HG03460 (cell line): ENCODE measurements at regions not wholly inside any gene's neighbourhood (a gene's known extent, or its start where the extent isn't known, plus 50 kb on each side); places are given as distances from the start of the nearest gene placed in this dataset.
"Not testable (repeated sequence)": the region's sequence is repeated elsewhere in the genome, so short reads cannot be mapped to it uniquely, and the experiment has no call there.

Experiments
- ATAC-seq: cut with Tn5 transposase; IDR thresholded peaks from one replicate; pipeline ENCODE4 v1.9.1; 2021; ENCODE audit not compliant: unreplicated experiment

- no peak for ATAC-seq
Observed at GRCh38 chr2:4965556-4966320, 726.4 kb upstream of the SOX11 start.

GRCh38 chr2:4967206-4967605 lies 725.0 kb upstream of the SOX11 start:
- ATAC-seq: no peak

DNA sequence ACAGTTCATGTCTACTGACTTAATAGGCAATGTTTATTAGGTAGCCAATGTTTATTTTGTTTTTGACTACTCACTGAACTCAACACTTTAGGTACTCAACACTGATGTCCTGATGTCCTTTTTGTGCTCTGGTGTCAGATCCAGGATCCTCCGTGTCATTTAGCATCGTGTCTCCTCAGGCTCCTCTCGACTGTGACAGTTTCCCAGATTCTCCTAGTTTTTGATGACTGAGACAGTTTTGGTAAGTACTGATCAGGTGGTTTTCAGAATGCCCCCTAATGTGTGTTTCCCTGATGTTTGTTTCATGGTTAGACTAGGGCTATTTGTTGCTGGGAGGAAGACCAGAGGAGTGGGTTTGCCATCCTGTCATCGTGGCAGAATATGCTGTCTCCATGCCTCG lies 719.7 kb upstream of the SOX11 start:
- no peak for ATAC-seq

DNA sequence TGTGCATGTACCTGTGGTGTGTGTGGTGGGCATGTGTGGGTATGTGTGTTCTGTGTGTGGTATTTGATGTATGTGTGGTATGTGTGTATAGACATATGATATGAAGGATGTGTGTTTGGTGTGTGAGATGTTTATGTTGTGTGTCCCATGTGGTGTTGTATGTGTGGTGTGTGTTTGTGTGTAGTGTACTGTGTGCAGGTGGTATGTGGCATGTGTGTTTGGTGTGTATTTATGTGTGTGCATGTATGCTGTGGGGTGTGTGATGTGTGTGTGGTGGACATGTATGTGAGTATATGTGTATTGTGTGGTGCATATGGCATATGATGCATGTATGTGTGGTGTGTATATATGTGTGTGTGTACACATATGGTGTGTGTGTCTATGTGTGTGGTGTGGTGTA lies 718.8 kb upstream of the SOX11 start:
- ATAC-seq: no peak

GRCh38 chr2:4973973-4974372 lies 718.2 kb upstream of the SOX11 start:
- no peak for ATAC-seq

GRCh38 chr2:4976407-4976806 lies 715.8 kb upstream of the SOX11 start:
- no peak for ATAC-seq

DNA sequence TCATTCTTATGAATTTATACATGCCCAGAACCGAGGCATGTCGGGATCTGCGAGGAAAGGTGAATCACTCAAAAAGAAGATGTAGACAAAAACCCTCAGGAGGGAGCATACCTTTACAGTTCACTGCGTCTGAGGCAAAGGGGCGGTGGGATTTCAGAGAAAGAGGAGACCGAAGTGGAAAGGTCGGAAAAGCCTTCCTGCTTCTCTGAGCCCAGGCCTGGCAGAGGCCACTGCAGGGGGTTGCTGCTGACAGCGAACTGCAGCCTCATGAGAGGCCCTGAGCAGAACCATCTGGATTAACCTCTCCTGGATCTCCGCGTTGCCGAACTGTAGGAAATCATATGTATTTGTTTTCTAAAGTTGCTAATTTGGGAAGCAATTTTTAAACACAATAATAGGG lies 713.1 kb upstream of the SOX11 start:
- no peak for ATAC-seq

GRCh38 chr2:4980995-4981394 lies 711.2 kb upstream of the SOX11 start:
- no peak for ATAC-seq

DNA sequence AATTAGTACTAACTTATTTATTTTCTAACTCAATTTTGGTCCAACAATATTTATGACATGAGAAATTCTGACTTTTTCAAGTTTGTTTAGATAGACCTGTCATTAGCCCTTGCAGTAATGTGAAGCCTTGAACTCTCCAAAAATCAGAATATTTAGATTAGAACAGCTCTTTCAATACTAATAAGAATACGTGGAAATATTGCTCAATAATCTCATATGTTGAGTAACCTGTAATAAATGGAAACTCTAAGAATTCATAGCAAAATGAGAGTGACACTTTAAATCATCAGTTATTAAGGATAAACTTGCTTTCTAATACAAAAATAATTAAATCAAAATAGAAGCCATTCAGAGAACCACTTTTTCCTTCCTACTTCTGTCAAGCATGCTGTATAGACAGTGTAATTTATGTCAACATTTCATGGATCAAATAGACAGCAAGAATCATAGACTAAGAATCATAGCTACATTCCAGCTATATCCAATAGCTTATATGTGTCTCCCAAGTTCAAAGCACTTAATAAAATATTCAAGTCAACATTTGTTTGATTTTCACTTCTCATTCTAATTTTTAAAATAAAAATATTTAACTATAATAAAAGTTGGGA lies 710.3 kb upstream of the SOX11 start:
- no peak for ATAC-seq

DNA sequence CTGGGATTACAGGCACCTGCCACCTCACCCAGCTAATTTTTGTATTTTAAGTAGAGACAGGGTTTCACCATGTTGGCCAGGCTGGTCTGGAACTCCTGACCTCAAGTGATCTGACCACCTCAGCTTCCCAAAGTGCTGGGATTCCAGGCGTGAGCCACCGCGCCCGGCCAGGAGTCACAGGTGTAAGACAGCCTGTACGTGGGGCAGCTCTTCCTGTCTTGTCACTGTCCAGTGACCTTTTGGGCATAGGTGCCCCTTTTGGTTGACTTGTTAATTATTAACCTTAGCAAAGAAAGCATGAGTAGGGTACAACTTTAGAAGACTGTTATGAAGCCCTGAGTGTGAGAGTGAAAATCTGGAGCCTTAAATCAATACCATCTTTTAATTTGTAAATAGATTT lies 703.7 kb upstream of the SOX11 start:
- not testable (repeated sequence) for ATAC-seq

DNA sequence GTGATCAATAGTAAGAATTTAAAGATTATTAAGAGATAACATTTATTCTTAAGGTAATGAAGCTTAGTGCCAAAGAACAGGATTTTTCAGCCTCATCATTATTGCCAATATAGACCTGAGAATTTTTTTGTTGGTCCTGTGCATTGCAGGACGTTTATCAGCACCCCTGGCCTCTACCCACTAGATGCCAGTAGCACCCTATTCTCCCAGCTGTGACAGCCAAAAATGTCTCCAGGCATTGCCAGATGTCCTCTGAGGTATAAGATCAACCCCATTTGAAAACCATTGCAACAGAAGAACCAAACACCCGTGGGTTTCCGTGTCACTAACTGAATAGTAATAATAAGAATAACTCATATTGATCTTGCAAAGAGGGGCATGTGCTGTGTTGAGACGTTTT lies 700.0 kb upstream of the SOX11 start:
- ATAC-seq: no peak

GRCh38 chr2:4995466-4995865 lies 696.7 kb upstream of the SOX11 start:
- no peak for ATAC-seq

GRCh38 chr2:5007596-5007995 lies 684.6 kb upstream of the SOX11 start:
- ATAC-seq: no peak

GRCh38 chr2:5019324-5019723 lies 672.9 kb upstream of the SOX11 start:
- ATAC-seq: no peak

DNA sequence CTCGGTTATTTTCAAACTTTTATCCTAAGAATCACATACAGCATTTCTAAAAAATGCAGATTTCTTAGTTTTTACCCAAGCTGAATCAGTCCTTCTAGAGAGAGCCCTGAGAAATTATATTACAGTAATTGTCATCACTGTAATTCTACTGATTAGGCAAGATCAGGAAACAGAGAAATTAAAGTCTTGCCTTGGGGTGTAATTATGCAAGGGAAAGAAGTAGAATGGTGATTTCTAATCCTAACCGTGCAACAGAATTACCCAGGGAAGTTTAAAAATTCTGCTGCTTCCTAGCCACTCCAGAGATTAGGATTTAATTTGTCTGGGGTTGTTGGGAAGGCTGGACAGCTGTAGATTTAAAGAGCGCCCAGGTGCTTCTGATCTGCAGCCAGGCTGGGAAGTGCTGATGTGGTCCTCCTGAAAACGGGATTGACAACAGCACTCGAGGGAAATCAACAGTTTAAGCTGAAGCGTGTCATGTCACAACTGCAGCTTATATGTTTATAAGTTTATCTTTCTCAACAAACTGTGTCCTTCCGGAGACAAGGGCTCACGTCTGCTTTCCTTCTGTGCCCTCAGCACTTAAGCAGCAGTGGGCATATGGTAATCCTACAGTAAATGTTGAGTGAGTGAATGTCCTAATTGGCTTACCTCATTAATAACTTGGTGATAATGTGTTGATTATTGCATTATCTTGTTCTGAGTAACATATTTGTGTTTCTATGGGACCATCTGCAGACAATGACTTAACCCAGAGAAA lies 671.9 kb upstream of the SOX11 start:
- ATAC-seq: no peak

DNA sequence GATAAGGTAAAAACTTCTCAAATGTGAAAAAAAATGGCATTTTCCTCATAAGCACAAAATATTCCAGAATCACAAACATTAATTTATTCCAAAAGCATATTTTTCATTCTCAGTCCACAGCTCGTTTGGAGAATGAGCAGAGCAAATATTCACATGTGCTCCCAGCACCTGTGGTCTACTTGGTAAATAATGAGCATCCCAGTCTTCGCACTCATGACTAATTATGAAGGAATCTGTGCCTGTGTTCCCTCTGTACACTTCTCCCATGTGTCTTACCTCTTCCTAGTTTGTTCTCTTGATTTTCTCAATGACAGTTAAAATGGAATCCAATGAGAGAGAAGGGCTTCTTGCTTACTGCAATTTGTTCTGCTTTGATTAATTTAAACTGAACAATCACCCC lies 671.0 kb upstream of the SOX11 start:
- no peak for ATAC-seq

DNA sequence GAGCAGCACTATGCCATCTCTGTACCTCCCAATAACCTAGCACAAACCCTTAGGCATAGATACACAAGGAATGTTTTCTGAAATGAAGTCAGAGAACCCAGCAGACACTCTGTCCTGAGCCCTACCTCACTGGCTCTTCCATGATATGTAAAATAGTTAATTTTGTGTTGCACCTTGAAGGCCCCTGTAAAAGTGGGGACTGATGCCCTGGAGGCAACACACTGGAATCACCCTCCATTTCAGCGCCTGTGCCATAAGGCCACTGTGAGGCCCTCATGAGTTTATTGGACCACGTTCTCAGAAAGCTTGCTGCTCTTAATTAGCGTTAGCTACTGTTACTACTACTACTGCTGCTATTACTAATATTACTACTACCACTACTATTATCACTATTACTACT lies 670.1 kb upstream of the SOX11 start:
- ATAC-seq: no peak

DNA sequence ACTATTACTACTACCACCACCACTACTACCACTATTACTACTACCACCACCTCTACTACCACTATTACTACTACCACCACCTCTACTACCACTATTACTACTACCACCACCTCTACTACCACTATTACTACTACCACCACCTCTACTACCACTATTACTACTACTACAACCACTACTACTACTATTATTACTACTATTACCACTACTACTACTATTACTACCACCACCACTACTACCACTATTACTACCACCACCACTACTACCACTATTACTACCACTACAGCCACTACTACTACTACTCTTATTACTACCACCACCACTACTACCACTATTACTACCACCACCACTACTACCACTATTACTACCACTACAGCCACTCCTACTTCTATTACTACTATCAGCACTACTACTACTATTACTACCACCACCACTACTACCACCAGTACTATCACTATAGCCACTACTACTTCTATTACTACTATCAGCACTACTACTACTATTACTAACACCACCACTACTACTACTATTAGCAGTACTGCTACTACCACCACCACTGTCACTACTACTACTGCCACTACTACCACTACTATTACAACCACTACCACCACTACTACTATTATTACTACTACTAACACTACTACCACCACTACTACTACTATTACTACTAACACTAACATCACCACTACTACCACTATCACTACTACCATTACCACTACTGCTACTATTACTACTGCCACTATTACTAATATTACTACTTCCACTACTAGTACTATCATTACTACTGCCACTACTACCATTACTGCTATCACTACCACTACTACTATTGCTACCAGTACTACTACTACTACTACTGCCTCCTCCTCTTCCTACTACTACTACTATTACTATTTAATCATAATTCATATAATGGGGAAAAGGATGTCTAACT lies 669.2 kb upstream of the SOX11 start:
- ATAC-seq: not testable (repeated sequence)

GRCh38 chr2:5026571-5027234 lies 665.5 kb upstream of the SOX11 start:
- no peak for ATAC-seq

- no peak for ATAC-seq
Observed at GRCh38 chr2:5035057-5035488, 657.1 kb upstream of the SOX11 start.
